Right cardiac atrium (tissue), 5 donors: ENCODE measurements at regions not wholly inside any gene's neighbourhood (a gene's known extent, or its start where the extent isn't known, plus 50 kb on each side); places are given as distances from the start of the nearest gene placed in this dataset.
"Not testable (repeated sequence)": the region's sequence is repeated elsewhere in the genome, so short reads cannot be mapped to it uniquely, and the experiment has no call there.

Experiments used
- ATAC-seq, 2 donors: fragments of 200-7000 bp; cut with Tn5 transposase; one replicate each; pipeline versions ENCODE4 v1.8.0 to v1.9.1; 2020; ENCODE audit warnings: moderate library complexity in 2 of 2, mild to moderate bottlenecking in 1 of 2
- DNase-seq, 3 donors: peaks; one replicate each; pipeline ENCODE4 v3.0.0-alpha.2; 2020
- H3K27ac ChIP-seq: one replicate; pipeline ENCODE4 v1.5.1; 2013; ENCODE audit warnings: mild to moderate bottlenecking, low read length, control low read depth, moderate library complexity
- H3K27me3 ChIP-seq: one replicate; pipeline ENCODE4 v1.6.1; 2013; ENCODE audit not compliant: control insufficient read depth, insufficient read depth
- H3K4me1 ChIP-seq: one replicate; pipeline ENCODE4 v1.6.1; 2013; ENCODE audit warnings: low read length; ENCODE audit not compliant: control insufficient read depth, insufficient read depth
- H3K4me3 ChIP-seq: one replicate; pipeline ENCODE4 v1.5.1; 2013; ENCODE audit warnings: low read length, control low read depth
- H3K9me3 ChIP-seq: one replicate; pipeline ENCODE4 v1.6.1; 2013; ENCODE audit warnings: low read length; ENCODE audit not compliant: control insufficient read depth
- WGBS: extraction: QIAGEN DNeasy Blood & Tissue Kit; methylation state at CpG from one replicate; pipeline ENCODE4 v1.1.7; 2013; 5-methylcytosine and 5-hydroxymethylcytosine counted together
- intact Hi-C, 4 donors: fragments of 100-400 bp; cut with DNase I; formaldehyde crosslinking; loops; one replicate each; pipeline versions ENCODE4 v1.11.0 to v1.14.0; 2022 to 2023
- donor health status: healthy with polysubstance abuse.
- donor health status: DM: no; HTN: yes; CAD: no.
- donor health status: DM: no; HTN: no; CAD: no.
- donor health status: DM: no; HTN: yes; CAD: no; lungs with severe emphysema.
- donor health status: DM: yes; HTN: yes; CAD: no.

- Histone ChIP-seq H3K9me3 (no peaks in the 10 kb centered on the region), H3K27ac (peak overlapping the region; percentile 45), H3K27me3 (no peaks in the 10 kb centered on the region), H3K4me1 (peaks cover 9% of the 10 kb centered on the region), H3K4me3 (no peak overlapping the region)
- ATAC-seq (no peak), DNase-seq (no peak)
- intact Hi-C loops = loop anchor here in 2 of 4 donors (5.0 to 10.0 kb wide), 6 partner anchors 57 to 263 kb away; partner anchors contain the start of gene ETS2 (in 2 of the 2)
- WGBS = 72% methylated on average over 8 of the region's 8 CpGs
Measured at GRCh38 chr21:39007532-39007931, 175.7 kb downstream of the PSMG1 start.

- no peaks in the 10 kb centered on the region for H3K27me3 ChIP-seq
- H3K4me1 ChIP-seq = peaks cover 9% of the 10 kb centered on the region
- DNase-seq = peak; percentile 87 to 95 (median 92)
- peak; percentile 85 for ATAC-seq
- H3K9me3 ChIP-seq = no peaks in the 10 kb centered on the region
- intact Hi-C loops = loop anchor here in 2 of 4 donors (5.0 to 10.0 kb wide), 6 partner anchors 58 to 262 kb away; partner anchors contain the start of gene ETS2 (in 2 of the 2)
- H3K4me3 ChIP-seq = no peak overlapping the region
- peak overlapping the region; percentile 87 for H3K27ac ChIP-seq
- 37% methylated on average over 7 of the region's 7 CpGs for WGBS
Measured at GRCh38 chr21:39006571-39007311, 176.5 kb downstream of the PSMG1 start.

DNA sequence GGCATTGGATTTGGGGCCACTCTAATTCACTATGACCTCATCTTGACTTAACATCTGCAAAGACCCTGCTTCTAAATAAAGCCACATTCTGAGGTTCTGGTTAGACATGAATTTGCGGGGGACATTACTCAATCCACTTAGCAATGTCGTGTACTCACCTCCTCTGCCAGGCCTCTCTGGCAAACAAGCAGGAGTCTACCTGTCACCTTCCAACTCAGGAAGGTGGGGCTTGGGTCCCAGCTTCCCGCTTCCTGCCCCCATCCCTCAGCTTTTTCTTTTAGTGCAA lies 177.8 kb downstream of the PSMG1 start:
- no peak for ATAC-seq
- peaks cover 12% of the 10 kb centered on the region for H3K4me1 ChIP-seq

GRCh38 chr21:39004634-39005501 lies 178.4 kb downstream of the PSMG1 start:
- DNase-seq (peak; percentile 75 to 91 (median 89)), ATAC-seq (peak; percentile 61 to 79)
- Histone ChIP-seq H3K9me3 (no peaks in the 10 kb centered on the region), H3K27me3 (no peaks in the 10 kb centered on the region), H3K4me3 (no peak overlapping the region), H3K4me1 (peaks cover 14% of the 10 kb centered on the region), H3K27ac (peak overlapping the region; percentile 91)
- intact Hi-C loops = loop anchor here in 2 of 4 donors (5.0 to 10.0 kb wide), 6 partner anchors 60 to 260 kb away; partner anchors contain the start of gene ETS2 (in 2 of the 2)
- 21% methylated on average over 21 of the region's 23 CpGs for WGBS

More for the DNA sequence above, 177.8 kb downstream of the PSMG1 start:
- WGBS = 61% methylated on average over 3 of the region's 3 CpGs
- H3K9me3 ChIP-seq = no peaks in the 10 kb centered on the region
- DNase-seq = peak in 1 of 3 donors; percentile 34
- intact Hi-C loops = loop anchor here in 2 of 4 donors (5.0 to 10.0 kb wide), 6 partner anchors 59 to 261 kb away; partner anchors contain the start of gene ETS2 (in 2 of the 2)
- peak overlapping the region; percentile 89 for H3K27ac ChIP-seq
- H3K4me3 ChIP-seq = no peak overlapping the region
- no peaks in the 10 kb centered on the region for H3K27me3 ChIP-seq

GRCh38 chr21:39003982-39004633 lies 179.1 kb downstream of the PSMG1 start:
- DNase-seq = peak in 1 of 3 donors; percentile 33
- H3K9me3 ChIP-seq = no peaks in the 10 kb centered on the region
- H3K27ac ChIP-seq = peak overlapping the region; percentile 91
- WGBS = 30% methylated on average over 9 of the region's 9 CpGs
- peak; percentile 5 to 22 for ATAC-seq
- intact Hi-C loops = loop anchor here in 1 of 4 donors (10.0 kb wide), 4 partner anchors 61 to 259 kb away; partner anchors contain the start of gene ETS2
- H3K27me3 ChIP-seq = no peaks in the 10 kb centered on the region
- no peak overlapping the region for H3K4me3 ChIP-seq
- peaks cover 14% of the 10 kb centered on the region for H3K4me1 ChIP-seq

GRCh38 chr21:39001341-39001740 lies 181.9 kb downstream of the PSMG1 start:
- intact Hi-C loops = loop anchor here in 1 of 4 donors (10.0 kb wide), 4 partner anchors 63 to 257 kb away; partner anchors contain the start of gene ETS2
- DNase-seq (no peak), ATAC-seq (no peak)
- Histone ChIP-seq H3K27ac (peak overlapping the region; percentile 25), H3K4me1 (peaks cover 15% of the 10 kb centered on the region), H3K27me3 (no peaks in the 10 kb centered on the region), H3K9me3 (no peaks in the 10 kb centered on the region), H3K4me3 (no peak overlapping the region)
- WGBS = 91% methylated on average over 5 of the region's 5 CpGs

DNA sequence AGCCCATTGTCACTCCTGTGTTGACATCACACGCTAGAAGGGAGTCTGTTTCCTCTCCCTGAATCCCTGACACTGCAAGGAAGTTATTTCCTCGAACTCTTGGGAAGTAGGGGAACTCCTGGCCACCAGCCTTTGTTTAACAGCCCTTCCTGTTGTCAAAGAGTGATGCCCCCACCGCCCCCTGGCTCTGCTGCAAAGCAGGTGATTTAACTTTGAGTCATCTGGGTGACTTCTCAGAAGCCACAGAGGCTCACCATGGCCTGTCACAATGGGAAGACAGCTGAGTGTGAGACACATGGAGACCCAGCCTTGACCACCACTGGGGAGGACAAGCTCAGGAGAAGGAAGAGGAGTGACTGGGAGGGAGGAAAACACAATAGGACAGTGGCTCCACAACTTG lies 182.8 kb downstream of the PSMG1 start:
- Histone ChIP-seq H3K4me3 (no peak overlapping the region), H3K27ac (peak overlapping the region; percentile 25), H3K4me1 (peaks cover 15% of the 10 kb centered on the region), H3K27me3 (no peaks in the 10 kb centered on the region), H3K9me3 (no peaks in the 10 kb centered on the region)
- ATAC-seq (peak in 1 of 2 donors; percentile 49), DNase-seq (peak in 1 of 3 donors; percentile 72)
- 61% methylated on average over 3 of the region's 3 CpGs for WGBS
- intact Hi-C loops = loop anchor here in 1 of 4 donors (10.0 kb wide), 4 partner anchors 64 to 256 kb away; partner anchors contain the start of gene ETS2

DNA sequence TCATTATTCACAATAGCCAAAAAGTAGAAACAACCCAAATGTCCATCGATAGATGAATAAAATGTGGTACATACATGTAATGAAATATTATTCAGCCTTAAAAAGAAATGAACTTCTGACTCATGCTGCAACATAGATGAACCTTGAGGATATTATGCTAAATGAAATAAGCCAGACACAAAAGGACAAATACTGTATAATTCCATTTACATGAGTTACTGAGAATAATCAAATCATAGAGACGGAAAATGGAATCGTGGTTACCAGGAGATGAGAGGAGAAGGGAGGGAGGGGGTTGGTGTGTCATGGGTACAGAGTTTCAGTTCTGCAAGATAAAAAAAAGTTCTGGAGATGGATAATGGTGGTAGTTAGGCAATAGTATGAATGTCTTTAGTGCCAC lies 184.1 kb downstream of the PSMG1 start:
- no peak overlapping the region for H3K27ac ChIP-seq
- no peaks in the 10 kb centered on the region for H3K9me3 ChIP-seq
- WGBS = 86% methylated on average over 3 of the region's 3 CpGs
- H3K4me3 ChIP-seq = no peak overlapping the region
- intact Hi-C loops = loop anchor here in 1 of 4 donors (10.0 kb wide), 1 partner anchor 194 kb away; the partner anchor contains the start of gene ETS2
- ATAC-seq (no peak), DNase-seq (no peak)
- peaks cover 15% of the 10 kb centered on the region for H3K4me1 ChIP-seq
- H3K27me3 ChIP-seq = no peaks in the 10 kb centered on the region

DNA sequence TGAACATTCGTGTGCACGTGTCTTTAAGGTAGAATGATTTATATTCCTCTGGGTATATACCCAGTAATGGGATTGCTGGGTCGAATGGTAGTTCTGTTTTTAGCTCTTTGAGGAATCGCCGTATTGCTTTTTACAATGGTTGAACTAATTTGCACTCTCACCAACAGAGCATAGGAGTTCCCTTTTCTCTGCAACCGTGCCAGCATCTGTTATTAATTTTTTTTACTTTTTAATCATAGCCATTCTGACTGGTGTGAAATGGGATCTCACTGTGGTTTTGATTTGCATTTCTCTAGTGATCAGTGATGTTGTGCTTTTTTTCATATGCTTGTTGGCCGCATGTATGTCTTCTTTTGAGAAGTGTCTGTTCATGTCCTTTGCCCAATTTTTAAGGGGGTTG lies 185.0 kb downstream of the PSMG1 start:
- H3K27ac ChIP-seq, H3K4me3 ChIP-seq, H3K27me3 ChIP-seq, DNase-seq, H3K9me3 ChIP-seq, ATAC-seq: not testable (repeated sequence)
- peaks cover 17% of the 10 kb centered on the region for H3K4me1 ChIP-seq
- intact Hi-C loops = loop anchor here in 1 of 4 donors (10.0 kb wide), 1 partner anchor 193 kb away; the partner anchor contains the start of gene ETS2
- WGBS = 78% methylated on average over 7 of the region's 7 CpGs

- ATAC-seq, H3K4me3 ChIP-seq, H3K9me3 ChIP-seq, H3K27ac ChIP-seq, H3K27me3 ChIP-seq, DNase-seq: not testable (repeated sequence)
- 69% methylated on average over 3 of the region's 3 CpGs for whole genome bisulfite sequencing
- intact Hi-C loops = loop anchor here in 1 of 4 donors (10.0 kb wide), 1 partner anchor 193 kb away; the partner anchor contains the start of gene ETS2
- peaks cover 15% of the 10 kb centered on the region for H3K4me1 ChIP-seq
Measured at GRCh38 chr21:38997843-38998175, 185.4 kb downstream of the PSMG1 start.
